OCI-LY7 (cell line): ENCODE measurements at regions not wholly inside any gene's neighbourhood (a gene's known extent, or its start where the extent isn't known, plus 50 kb on each side); places are given as distances from the start of the nearest gene placed in this dataset.

Experiments
- BruUV-seq: library from RNA; stranded (reverse); fragments of 400-500 nt; replicated peaks from 2 replicates; lab custom pipeline; 2021; lab: Mats Ljungman, UMichigan
- CTCF ChIA-PET: fragments of 300-600 bp; sonication (Branson Sonifier 250); formaldehyde crosslinking; loops from one replicate; lab custom pipeline; 2022; ENCODE audit warnings: antibody characterized with exemption; ENCODE audit not compliant: unreplicated experiment; lab: Charles Lee
- POLR2A ChIA-PET: fragments of 300-600 bp; sonication (Branson Sonifier 250); formaldehyde crosslinking; loops from one replicate; lab custom pipeline; 2022; ENCODE audit warnings: antibody characterized with exemption; lab: Charles Lee
- DNase-seq: peaks from one replicate; pipeline ENCODE4 v3.0.0-alpha.2; 2015; ENCODE audit warnings: low spot score
- H2AFZ ChIP-seq: fragments of 200-600 bp; sonication (generic), shearing (Covaris generic); 2 replicates; pipeline ENCODE4 v1.6.1; 2014; ENCODE audit warnings: mild to moderate bottlenecking, antibody characterized with exemption, low read length, moderate library complexity
- H3K27ac ChIP-seq: fragments of 200-600 bp; sonication (generic); 2 replicates; pipeline ENCODE4 v1.5.1; 2014; ENCODE audit warnings: mixed run types, low read depth, mild to moderate bottlenecking, moderate library complexity, low read length, inconsistent platforms; ENCODE audit not compliant: poor library complexity, severe bottlenecking
- H3K36me3 ChIP-seq: fragments of 200-600 bp; sonication (generic); 2 replicates; pipeline ENCODE4 v1.6.1; 2014; ENCODE audit warnings: mild to moderate bottlenecking, antibody characterized with exemption, low read length, moderate library complexity, mixed read lengths; ENCODE audit not compliant: insufficient read depth
- H3K4me1 ChIP-seq: fragments of 200-600 bp; sonication (generic); 2 replicates; pipeline ENCODE4 v1.5.1; 2014; ENCODE audit warnings: mild to moderate bottlenecking, low read length; ENCODE audit not compliant: insufficient read depth, poor library complexity, severe bottlenecking
- H3K4me2 ChIP-seq: fragments of 200-600 bp; sonication (generic); 2 replicates; pipeline ENCODE4 v1.6.1; 2014; ENCODE audit warnings: mild to moderate bottlenecking, low read length
- H3K4me3 ChIP-seq: fragments of 200-600 bp; sonication (generic); 2 replicates; pipeline ENCODE4 v1.5.1; 2014; ENCODE audit warnings: mild to moderate bottlenecking, low read depth, low read length; ENCODE audit not compliant: poor library complexity, severe bottlenecking
- H3K79me2 ChIP-seq: fragments of 200-600 bp; sonication (generic); 2 replicates; pipeline ENCODE4 v1.6.1; 2016; ENCODE audit warnings: low read depth, mild to moderate bottlenecking, low read length, moderate library complexity, mixed read lengths; ENCODE audit not compliant: insufficient read depth
- H3K9me2 ChIP-seq: fragments of 200-600 bp; sonication (generic); 2 replicates; pipeline ENCODE4 v1.6.1; 2016; ENCODE audit warnings: mild to moderate bottlenecking, low read length, mixed read lengths; ENCODE audit not compliant: insufficient read depth
- H3K9me3 ChIP-seq: fragments of 200-600 bp; sonication (generic); 2 replicates; pipeline ENCODE4 v1.6.1; 2014; ENCODE audit warnings: mild to moderate bottlenecking, mixed run types, low read length, mixed read lengths
- H4K20me1 ChIP-seq: fragments of 200-600 bp; sonication (generic); 2 replicates; pipeline ENCODE4 v1.6.1; 2014; ENCODE audit warnings: mild to moderate bottlenecking, antibody characterized with exemption, low read length, moderate library complexity, mixed read lengths; ENCODE audit not compliant: insufficient read depth
- CTCF ChIP-seq: fragments of 200-600 bp; sonication (generic); conservative IDR thresholded peaks from 2 replicates; pipeline ENCODE4 v1.5.1; 2014; ENCODE audit warnings: mild to moderate bottlenecking, antibody characterized with exemption, low read length, moderate library complexity, mixed read lengths
- EZH2phosphoT487 ChIP-seq: fragments of 200-600 bp; sonication (generic); IDR thresholded peaks from 2 replicates; pipeline ENCODE4 v1.6.1; 2018; ENCODE audit warnings: low read depth, borderline replicate concordance, mild to moderate bottlenecking, mixed run types, antibody characterized with exemption, low read length, moderate library complexity, mixed read lengths
- intact Hi-C: fragments of 100-400 bp; cut with micrococcal nuclease; formaldehyde crosslinking; loops from one replicate; pipeline ENCODE4 v1.10.0; 2022; ENCODE audit not compliant: unreplicated experiment

GRCh38 chr2:174693344-174693743, 70.9 kb downstream of the CHRNA1 start:
- Histone ChIP-seq H4K20me1 (no peaks in the 10 kb centered on the region), H3K9me3 (no peaks in the 10 kb centered on the region), H3K79me2 (no peaks in the 10 kb centered on the region), H3K27ac (no peak overlapping the region), H3K9me2 (no peaks in the 10 kb centered on the region), H3K4me3 (no peak overlapping the region), H3K4me1 (no peaks in the 10 kb centered on the region), H2AFZ (no peak overlapping the region), H3K4me2 (no peak overlapping the region), H3K36me3 (no peaks in the 10 kb centered on the region)
- no TSS peak for BruUV-seq
- CTCF ChIA-PET, result interaction anchor here (0.6 kb wide), 1 partner anchor 233 kb away, joined by 3 read pairs; no protein-coding TSS in a partner anchor
- intact Hi-C loops, result no loop called here
- POLR2A ChIA-PET, result interaction anchor here (0.6 kb wide), 1 partner anchor 227 kb away, joined by 6 read pairs; no protein-coding TSS in a partner anchor
- TF ChIP-seq EZH2phosphoT487 (no peak), CTCF (no peak)
- DNase-seq, result no peak

GRCh38 chr2:174692256-174692919, 71.9 kb downstream of the CHRNA1 start:
- intact Hi-C loops, result no loop called here
- Histone ChIP-seq H3K79me2 (no peaks in the 10 kb centered on the region), H3K4me1 (no peaks in the 10 kb centered on the region), H3K27ac (no peak overlapping the region), H3K9me3 (no peaks in the 10 kb centered on the region), H3K4me3 (no peak overlapping the region), H4K20me1 (no peaks in the 10 kb centered on the region), H3K9me2 (no peaks in the 10 kb centered on the region), H3K4me2 (no peak overlapping the region), H2AFZ (no peak overlapping the region), H3K36me3 (no peaks in the 10 kb centered on the region)
- ChIA-PET CTCF (interaction anchor here (0.5 kb wide), 1 partner anchor 26 kb away, joined by 3 read pairs; no protein-coding TSS in a partner anchor), POLR2A (interaction anchor here (0.6 kb wide), 1 partner anchor 226 kb away, joined by 6 read pairs; no protein-coding TSS in a partner anchor)
- no peak for DNase-seq
- no TSS peak for BruUV-seq
- no peak for TF ChIP-seq CTCF
- TF ChIP-seq EZH2phosphoT487, result no peak

- H2AFZ ChIP-seq, result no peak overlapping the region
- H3K36me3 ChIP-seq, result no peaks in the 10 kb centered on the region
- intact Hi-C loops, result no loop called here
- no peaks in the 10 kb centered on the region for H3K9me3 ChIP-seq
- H3K79me2 ChIP-seq, result no peaks in the 10 kb centered on the region
- H4K20me1 ChIP-seq, result no peaks in the 10 kb centered on the region
- H3K4me1 ChIP-seq, result no peaks in the 10 kb centered on the region
- TF ChIP-seq CTCF (no peak), EZH2phosphoT487 (no peak)
- H3K9me2 ChIP-seq, result no peaks in the 10 kb centered on the region
- no peak overlapping the region for H3K4me3 ChIP-seq
- ChIA-PET CTCF (no interaction called here), POLR2A (no interaction called here)
- DNase-seq, result no peak
- no TSS peak for BruUV-seq
- H3K27ac ChIP-seq, result no peak overlapping the region
- no peak overlapping the region for H3K4me2 ChIP-seq
Measured at GRCh38 chr2:174691201-174691779, 73.0 kb downstream of the CHRNA1 start.
